HUDEP-2 (cell line): ENCODE measurements at regions not wholly inside any gene's neighbourhood (a gene's known extent, or its start where the extent isn't known, plus 50 kb on each side); places are given as distances from the start of the nearest gene placed in this dataset.
"Not testable (repeated sequence)": the region's sequence is repeated elsewhere in the genome, so short reads cannot be mapped to it uniquely, and the experiment has no call there.

Experiments used
- DNase-seq, 76 experiments: peaks; one replicate each; lab custom pipeline; 2025; ENCODE audit not compliant: unreplicated experiment in 76 of 76; lab: John Stamatoyannopoulos, UW

DNA sequence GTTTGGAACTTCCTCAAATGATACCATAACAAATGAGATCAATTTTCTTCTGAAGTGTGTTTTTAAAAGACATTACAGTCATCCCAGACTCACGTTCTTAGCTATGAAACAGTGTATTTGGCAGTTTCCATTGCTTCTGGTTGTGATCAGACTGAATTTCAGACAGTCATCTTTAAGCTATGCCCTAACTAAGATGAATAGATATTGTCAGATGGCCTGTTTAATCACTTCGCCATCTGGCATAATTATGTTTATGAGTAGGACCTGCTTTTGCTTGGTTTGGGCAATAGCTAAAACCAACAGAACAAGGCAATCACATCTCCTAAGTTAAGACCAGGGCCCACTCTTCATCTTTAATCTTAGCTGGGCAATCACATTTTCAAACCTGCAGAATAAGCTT lies 313.1 kb downstream of the SV2B start:
- no peak for DNase-seq

- DNase-seq = no peak
Measured at GRCh38 chr15:91414124-91414523, 314.1 kb downstream of the SV2B start.

DNA sequence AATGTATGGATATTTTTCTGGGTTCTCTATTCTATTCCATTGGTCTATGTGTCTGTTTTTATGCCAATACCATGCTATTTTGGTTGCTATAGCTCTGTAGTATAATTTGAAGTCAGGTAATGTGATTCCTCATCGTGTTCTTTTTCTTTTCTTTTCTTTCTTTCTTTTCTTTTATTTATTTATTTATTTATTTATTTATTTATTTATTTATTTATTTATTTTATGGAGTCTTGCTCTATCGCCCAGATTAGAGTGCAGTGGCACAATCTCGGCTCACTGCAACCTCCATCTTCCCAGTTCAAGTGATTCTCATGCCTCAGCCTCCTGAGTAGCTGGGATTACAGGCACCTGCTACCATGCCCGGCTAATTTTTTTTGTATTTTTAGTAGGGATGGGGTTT lies 315.2 kb downstream of the SV2B start:
- DNase-seq = not testable (repeated sequence)

GRCh38 chr15:91420689-91421088 lies 320.6 kb downstream of the SV2B start:
- DNase-seq = no peak

GRCh38 chr15:91422797-91423196 lies 322.7 kb downstream of the SV2B start:
- no peak for DNase-seq

- no peak for DNase-seq
Measured at GRCh38 chr15:91424001-91424400, 323.9 kb downstream of the SV2B start.

- DNase-seq = no peak
Measured at GRCh38 chr15:91426412-91426811, 326.4 kb downstream of the SV2B start.

DNA sequence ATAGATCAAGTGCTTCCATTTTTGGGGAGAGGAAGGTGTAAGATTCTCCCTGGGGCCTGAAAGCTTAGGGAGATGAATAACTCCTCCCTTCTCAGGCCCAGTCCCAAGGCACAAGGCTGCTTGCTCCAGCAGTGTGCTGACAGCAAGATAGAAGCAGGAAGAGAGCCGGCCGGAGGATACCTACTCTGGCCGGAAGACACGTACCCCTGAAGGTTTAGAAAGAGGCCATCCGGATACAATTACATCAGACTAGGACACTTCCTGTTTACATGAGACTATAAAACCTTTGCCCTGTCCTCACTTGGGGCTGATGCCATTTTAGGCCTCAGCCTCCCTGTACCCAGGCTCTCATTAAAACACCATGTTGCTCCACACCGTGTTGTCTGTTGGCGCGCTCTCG lies 329.9 kb downstream of the SV2B start:
- DNase-seq = no peak

DNA sequence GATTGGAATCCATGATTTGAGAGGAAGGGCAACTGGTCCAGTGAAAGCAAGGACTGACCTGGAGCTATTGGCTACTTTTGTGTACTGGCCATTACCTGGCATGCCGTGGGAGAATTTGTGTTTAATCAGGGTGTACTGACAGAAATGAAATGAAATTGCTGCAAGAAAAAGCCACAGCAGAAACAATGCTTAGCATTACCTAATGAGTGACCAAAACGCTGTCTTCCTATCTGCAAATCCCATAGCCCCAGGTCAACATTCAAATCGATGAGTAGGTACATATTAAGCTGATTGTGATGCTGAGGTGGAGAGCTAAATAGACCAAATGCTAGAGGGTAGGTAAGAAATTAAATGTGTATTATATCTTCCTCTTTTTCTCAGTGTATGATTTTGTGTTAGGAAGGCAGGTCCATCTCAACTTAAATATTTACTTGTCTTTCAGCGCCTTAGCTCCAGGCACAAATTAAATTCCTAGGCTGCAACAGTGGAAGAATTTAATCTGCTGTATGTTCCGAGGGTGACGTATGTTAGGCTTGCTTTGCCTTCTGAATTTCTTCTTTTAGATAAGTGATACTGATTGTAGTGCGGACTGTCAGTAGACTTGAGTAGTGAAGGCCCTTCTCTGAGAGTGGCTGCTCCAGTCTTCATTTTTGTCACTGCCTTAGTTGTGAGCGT lies 331.1 kb downstream of the SV2B start:
- DNase-seq = no peak

- DNase-seq = no peak
Measured at GRCh38 chr15:91435113-91435512, 335.1 kb downstream of the SV2B start.

GRCh38 chr15:91444656-91445055 lies 344.6 kb downstream of the SV2B start:
- DNase-seq = no peak

- no peak for DNase-seq
Measured at GRCh38 chr15:91445695-91446228, 345.7 kb downstream of the SV2B start.

DNA sequence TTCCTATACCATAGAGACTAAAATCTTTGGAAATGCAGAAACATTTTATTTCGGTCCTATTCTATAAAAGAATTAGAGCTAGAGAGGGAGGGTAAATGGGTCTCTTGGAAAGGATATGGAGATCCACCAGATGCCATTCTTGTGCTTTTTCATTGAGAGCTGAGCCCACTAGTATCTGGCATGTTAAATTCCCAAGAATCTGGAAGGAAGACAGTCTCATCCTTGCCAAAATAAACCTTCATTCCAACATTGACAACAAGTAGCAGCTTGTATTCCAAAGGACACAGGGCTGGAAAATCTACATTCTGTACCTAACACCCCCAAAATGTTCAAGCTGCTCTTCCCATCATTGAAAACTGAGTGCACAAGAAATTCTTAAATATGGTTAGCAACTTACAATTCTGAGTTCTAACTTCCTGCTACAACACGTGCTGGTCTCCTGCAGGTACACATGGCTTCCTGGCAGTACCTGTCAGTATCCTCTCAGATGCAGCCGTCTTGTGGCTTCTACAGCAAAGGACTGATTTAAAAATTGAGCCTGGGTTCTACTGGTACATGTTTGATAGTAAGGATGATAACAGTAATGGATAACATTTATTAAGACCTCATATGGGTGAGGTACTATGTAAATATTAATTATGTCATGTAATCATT lies 348.1 kb downstream of the SV2B start:
- DNase-seq = no peak

DNA sequence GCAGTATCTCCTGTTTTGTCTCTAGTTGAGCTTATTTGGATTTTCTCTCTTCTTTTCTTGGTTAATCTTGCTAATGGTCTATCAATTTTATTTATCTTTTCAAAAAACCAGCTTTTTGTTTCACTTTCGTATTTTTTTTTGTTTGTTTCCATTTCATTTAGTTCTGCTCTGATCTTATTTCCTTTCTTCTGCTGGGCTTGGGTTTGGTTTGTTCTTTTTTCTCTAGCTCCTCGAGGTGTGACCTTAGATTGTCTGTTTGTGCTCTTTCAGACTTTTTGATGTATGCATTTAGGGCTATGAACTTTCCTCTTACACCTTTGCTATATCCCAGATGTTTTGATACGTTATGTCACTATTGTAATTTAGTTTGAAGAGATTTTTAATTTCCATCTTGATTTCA lies 353.3 kb downstream of the SV2B start:
- DNase-seq = not testable (repeated sequence)

DNA sequence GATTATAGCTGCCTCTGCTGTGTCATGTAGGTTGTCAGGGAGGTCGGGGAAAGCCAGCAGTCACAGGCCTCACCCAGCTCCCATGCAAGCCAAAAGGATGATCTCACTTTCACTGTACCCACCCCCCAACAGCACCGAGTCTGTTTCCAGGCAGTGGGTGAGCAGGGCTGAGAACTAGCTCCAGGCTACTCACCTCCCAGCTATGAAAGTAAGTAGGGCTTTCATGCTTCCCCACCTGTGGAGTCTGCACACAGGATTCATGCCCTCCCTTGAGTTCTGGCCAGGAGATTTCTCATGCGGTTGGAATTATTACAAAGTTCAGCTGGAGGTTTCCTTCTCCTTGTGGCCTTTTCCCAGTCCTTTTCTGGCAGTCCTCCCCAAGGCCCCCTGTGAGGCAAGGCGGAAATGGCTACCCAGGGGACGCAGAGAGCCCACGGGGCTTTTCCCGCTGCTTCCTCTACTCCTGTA lies 356.2 kb downstream of the SV2B start:
- no peak for DNase-seq

DNA sequence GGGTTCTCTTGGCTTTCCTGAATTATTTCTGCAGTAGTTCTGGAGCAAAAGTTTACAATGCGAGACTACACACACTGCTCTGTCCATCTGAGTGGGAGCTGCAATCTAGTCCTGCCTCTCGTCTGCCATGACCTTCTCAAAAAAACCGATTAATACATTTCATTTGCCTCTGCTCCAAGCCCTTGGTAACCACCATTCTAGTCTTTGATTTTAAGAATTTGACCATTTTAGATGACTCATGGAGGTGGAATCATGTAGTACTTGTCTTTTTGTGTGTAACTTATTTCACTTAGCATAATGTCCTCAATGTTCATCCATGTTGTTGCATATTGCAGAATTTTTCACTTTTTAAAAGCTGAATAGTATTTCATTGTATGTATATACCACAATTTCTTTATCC lies 356.9 kb downstream of the SV2B start:
- DNase-seq = no peak

DNA sequence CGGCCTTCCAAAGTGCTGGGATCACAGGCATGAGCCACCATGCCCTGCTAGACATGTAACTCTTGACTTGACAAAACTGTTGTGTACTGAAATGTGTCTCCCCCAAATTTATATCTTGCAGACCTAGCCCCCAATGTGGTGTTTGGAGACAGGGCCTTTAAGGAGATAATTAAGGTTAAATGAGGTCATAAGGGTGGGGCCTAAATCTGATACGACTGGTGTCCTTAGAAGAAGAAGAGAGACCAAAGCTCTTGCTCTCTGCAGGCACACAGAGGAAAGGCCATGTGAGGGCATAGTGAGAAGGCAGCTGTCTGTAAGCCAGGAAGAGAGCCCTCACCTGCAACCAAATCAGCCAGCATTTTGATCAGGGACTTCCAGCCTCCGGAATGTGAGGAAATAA lies 361.3 kb downstream of the SV2B start:
- no peak for DNase-seq

GRCh38 chr15:91465086-91465485 lies 365.0 kb downstream of the SV2B start:
- DNase-seq = no peak

- DNase-seq = no peak
Measured at GRCh38 chr15:91465696-91466095, 365.6 kb downstream of the SV2B start.

- DNase-seq = no peak
Measured at GRCh38 chr15:91468871-91469580, 369.0 kb downstream of the SV2B start.
